HTR-8/SVneo (cell line): ENCODE measurements at regions not wholly inside any gene's neighbourhood (a gene's known extent, or its start where the extent isn't known, plus 50 kb on each side); places are given as distances from the start of the nearest gene placed in this dataset.
"Not testable (repeated sequence)": the region's sequence is repeated elsewhere in the genome, so short reads cannot be mapped to it uniquely, and the experiment has no call there.

Experiments
- DNase-seq: peaks from one replicate; pipeline ENCODE4 v3.0.0; 2011; ENCODE audit warnings: low spot score, mixed read lengths; ENCODE audit not compliant: insufficient read length
- FAIRE-seq: peaks from 2 replicates; lab custom pipeline; 2011; peaks lifted over from hg19 to GRCh38; lab: Jason Lieb, UNC

DNA sequence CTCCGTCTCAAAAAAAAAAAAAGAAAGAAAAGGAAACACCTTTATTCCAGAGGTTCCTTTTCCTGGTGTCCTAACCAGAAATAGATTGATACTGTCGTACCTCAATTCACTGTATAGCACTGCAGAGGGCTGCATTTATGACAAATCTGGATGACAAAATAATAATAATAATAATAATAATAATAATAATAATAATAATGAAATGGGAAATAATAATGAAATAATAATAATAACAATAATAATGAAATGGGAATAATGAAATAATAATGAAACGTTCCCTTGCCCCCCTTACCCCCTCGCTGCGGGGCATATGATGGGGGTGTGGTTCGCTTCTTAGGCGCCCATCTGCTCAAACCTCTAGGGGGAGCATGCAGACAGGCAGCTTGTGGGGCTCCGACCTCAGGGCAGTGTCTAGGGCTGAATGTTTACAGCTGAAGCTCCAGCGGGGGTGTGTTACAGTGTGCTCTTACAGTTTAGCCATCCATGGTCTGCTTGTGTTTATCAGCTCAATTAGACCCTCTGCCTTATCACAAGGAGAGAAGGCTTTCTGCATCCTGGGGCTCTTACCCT is 1088.3 kb upstream of the SEL1L start:
- DNase-seq: no peak
- FAIRE-seq: no peak

DNA sequence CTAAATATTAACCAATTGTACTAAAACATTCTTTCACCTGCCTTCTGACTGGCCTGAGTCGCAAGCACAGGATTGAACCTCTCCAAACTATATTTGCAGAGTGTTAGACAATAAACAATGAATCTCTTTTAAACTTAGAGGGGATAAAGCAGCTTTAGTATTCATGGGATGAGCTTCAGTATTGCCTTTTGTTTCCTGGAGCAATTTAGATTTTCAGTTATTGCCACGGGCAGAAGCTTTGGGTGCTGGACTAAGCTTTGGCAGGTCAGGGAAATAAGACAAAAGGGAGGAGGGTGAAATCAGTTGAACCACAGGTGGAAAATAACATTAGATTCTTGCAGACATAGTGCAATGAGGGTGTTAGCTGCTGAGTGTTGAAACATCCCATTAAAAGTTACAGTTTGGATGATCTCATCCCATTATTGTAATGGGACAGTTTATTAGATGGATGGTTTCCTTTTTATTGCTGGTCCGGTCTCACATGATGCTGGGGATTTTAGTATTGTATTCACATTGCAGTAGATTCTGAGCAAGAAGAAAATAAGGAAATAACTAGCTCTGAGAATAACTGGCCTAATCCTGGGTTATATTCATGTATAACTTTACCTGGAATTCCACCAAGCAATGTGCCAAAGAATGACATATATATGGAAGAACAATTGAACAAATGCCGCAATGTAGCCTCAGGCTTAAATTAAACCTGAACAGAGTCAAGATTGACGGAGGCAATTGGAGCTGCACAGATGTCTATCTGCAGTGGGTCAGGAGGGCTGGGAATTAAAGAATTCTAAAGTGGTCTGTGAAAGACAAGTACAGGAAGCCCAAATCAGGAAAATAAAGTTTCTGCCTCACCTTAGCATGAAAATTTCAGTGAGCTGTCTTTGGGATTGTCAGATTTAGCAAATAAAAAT is 1092.8 kb upstream of the SEL1L start:
- DNase-seq (no peak), FAIRE-seq (no peak)

DNA sequence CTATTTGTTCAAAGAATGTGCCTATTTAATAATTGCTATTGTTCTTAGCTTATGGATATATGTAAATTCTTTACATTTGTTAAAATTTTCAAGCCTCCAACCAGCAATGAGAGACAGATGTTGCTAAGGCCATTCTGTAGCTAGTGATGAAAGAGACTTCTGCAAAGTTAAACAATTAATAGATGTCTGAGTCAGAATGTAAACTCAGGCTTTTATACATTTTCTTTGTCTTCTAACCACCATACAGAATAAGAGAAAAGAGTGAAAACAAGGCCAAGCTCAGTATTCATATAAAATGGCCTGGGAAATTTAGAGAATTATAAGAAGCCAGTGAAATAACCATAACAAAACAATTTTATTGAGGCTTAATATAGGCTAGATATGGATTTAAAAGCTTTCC is 1102.3 kb upstream of the SEL1L start:
- FAIRE-seq (no peak), DNase-seq (no peak)

DNA sequence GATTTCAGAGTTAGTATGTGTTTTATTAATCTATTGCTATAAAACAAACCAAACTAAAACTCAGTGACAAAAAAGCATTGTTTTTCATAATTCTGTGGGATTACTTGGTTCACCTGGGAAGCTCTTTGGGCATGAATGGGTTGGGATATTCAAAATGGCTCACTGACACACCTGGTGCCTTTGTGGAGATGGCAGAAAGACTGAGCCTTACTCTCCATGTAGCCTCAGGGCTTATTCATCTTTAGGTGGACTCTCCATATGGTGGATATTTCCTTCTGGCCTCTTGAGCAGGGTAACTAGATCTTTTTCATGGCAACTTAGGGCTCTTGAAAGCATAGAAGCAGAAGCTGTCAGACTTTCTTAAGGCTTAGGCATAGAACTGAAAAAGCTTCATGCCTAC is 1102.8 kb upstream of the SEL1L start:
- no peak for FAIRE-seq
- DNase-seq: no peak

DNA sequence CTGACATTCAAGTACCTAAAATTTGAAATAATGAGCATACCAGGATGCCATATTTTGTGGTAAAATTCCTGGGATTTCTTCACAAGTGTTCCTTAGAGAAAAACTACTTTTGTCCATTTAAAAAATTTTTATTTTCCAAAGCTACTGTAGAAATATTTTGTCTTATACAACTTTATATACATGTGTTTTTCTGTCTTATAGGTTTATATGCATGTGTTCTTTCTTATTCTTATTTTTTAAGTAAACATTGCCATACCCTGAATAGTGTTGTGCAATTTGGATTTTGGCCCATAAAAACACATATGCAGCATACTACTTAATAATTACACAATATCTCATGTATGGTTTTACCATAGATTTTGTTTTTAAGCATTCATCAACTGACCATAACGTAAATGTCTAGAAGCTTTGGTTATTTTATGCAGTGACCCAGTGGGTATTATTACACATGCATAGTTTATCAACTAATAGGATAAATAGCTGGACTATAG is 1107.4 kb upstream of the SEL1L start:
- FAIRE-seq (no peak), DNase-seq (no peak)

DNA sequence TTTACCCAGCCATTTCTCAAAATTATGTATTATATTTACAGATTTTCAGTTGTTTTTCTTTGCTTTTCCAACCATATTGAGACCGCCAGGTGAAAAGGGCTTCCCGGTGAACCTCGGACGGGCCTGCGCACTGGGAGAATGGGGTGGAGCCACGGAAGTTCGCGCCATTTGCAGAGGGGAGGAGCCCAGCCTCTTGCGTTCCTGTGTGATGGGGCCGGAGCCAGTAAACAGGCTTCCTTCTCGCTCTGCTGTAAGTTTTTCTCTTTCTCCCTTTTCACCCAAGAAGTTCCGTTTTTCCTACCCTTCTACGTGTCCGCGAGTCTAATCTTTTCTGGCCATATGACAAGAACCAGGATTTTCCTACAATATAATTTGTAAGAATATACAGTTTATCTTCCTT is 1108.8 kb upstream of the SEL1L start:
- no peak for FAIRE-seq
- no peak for DNase-seq

DNA sequence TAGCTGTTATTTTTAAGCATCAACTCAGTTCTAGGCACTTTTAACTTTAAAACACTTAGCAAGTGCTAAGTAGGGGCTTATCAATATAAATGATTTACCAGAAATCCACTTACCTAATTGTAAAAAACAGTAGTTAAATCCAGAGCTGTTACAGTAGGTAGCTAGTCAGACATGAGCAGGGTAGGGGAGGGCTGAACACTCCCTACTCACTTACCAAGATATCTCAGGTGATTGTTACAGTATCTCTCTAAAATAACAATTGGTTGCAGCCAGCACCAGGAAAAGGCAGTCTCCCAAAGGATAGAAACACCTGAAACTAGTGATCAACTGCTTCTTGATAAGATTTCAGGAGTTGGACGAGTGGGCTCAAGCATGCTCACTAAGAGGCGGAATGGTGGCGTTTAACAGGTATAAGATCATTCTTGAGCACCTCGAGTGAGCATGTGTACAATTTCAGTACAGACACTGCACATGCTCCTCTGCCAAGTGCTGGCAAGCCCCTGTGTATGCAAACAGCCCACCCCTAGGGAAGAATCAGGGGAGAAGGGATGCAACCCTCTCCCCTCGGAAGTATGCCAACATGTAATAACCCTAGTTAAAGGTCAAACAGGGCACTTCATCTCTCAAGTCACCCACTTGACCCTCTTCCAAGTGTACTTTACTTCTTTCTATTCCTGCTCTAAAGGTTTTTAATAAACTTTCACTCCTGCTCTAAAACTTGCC is 1113.6 kb upstream of the SEL1L start:
- FAIRE-seq (no peak), DNase-seq (no peak)

DNA sequence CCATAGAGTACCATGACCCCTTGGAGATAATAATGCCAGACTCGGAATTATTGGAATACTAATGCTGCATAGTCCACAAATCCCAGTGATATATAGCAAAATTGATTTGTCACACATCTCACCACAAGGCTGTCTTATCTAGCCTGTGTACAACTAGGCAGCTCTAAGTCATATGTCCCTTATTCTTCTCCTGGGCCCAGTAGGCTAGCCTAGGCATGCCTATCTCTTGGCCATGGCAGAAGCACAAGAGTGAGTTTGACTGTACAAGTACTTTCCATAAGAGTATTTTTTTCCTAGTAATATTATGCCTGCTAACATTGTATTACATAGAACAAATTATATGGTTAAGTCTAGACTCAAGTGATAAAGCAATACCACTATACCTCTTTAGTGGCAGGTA is 1122.1 kb upstream of the SEL1L start:
- FAIRE-seq (no peak), DNase-seq (no peak)

DNA sequence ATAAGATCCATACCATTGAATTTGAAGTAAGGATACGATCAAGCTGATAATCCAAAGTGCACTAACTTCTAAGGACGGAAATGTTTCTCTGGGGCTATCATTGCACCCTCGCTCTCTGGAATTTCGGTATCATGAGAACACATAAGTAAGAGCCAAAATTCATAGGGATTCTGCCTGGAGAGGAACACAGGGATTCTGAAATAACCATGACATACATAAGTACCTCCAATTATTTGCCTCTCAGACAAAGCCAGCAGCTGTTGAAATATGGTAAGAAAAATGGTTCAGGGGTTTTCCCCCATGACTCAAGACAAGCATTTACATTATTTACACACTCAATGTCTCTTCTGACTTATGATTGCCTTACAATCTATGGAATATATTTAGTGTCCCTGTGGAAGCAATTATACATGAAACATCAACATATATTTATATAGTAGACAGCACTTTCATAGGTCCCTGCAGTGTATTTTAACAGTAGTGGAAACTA is 1123.6 kb upstream of the SEL1L start:
- FAIRE-seq (no peak), DNase-seq (no peak)

DNA sequence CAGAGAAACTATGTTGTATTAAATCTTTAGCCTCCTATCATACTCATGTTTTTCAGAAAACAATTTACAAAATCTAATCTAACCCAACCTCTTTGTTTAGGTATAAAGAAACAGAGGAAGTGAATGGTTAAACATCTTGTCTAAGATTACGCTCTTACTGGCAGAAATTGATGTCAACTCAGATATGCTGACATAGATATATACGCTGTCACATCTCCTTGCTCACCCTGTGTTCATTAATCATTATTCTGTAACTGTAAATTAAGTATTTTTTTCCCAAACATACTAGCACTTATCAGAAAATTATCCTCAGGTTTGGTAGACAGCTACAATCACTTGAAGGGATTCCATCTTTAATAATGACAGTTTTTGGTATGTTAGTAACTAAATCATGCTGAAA is 1127.6 kb upstream of the SEL1L start:
- FAIRE-seq (no peak), DNase-seq (no peak)

DNA sequence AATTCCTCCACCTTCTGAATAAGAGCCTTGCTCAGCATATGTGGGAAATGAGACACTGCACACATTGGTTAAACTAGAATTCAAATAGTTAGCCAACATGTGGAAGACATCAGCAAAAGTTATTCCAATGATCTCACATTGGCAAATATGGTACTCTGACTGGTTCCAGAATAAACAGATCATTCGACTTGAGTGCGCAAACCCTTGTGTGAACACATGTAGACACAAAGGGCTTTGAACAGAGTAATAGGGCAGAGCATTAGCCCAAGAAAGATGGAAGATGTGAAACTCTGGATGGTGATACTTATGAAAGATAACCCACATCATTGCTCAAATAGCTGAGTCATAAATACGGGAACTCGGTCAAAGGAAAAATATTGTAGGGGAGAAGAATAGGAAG is 1133.4 kb upstream of the SEL1L start:
- DNase-seq (no peak), FAIRE-seq (no peak)

DNA sequence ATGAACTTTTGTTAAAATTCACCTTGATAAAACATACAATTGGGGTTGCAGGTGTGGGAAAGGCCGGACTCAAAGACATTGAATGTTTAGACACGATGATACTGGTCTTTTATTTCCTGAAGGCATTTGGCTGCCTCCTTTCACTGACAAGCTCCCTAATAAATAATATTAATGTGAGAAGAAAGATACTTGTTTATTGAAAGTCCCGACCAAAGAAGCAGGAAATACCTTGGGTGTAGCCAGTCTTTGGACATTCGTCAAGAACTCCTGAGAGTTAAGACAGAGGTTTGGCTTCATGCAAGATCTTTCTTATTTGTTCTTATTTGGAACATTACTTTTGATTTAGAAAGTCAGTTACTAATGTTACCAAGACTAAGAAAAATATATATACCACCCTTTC is 1133.8 kb upstream of the SEL1L start:
- DNase-seq: no peak
- no peak for FAIRE-seq

DNA sequence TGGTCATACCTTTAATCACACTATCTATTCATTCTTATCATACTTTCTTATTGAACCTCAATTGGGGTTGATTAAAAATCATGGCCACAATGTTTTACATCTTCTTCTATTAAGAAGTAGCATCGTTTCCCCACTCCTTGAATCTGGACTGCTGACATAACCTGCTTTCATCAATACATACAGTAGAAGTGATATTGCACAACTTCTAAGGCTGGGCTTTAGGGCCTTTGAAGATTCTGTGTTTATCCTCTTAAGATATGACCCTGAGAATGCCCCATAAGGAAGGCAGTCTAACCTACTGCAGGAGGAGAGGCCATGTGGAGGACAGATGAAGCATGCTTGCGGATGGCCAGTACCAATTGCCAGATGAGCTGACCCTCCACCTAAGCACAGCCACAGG is 1142.8 kb upstream of the SEL1L start:
- DNase-seq (no peak), FAIRE-seq (peak; percentile 26)

DNA sequence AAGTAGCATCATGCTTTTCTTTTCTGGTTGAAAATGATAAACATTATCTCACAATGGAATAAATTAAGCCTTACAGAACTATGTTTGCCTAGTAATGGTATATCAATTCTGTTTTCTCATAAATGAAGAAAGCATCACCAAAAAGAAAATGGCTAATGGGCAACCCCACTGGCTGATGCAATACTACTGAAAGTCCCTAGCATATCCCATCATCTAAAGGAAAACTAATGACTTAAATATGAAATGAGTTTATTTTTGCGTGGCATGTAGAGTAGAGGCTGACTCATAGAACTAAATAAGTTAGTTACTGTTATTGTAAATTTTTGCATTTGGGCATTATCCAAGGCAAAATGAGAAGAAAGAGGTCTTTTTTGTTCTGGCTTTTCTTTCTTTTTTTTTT is 1156.3 kb upstream of the SEL1L start:
- FAIRE-seq: no peak

DNA sequence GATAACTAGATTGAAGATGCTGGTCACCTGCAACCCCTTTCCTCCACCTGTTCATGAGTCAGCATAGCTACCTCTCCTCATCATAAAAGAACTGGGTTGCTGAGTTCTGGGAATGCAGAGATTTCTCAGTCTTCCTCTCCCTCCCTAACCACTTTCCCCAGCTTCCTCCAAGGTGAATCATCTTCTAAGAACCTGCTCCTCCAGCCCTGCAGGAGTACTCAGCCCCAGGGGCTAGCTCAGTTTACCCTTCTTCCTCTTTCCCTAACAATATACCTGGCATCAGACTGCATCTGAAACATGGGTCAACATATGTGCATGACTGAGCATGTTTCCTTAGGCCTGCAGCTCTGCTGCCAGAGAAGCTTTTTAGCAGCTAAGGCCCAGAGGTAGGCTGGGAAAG is 1157.5 kb upstream of the SEL1L start:
- DNase-seq: not testable (repeated sequence)
- peak; percentile 86 for FAIRE-seq

More for the DNA sequence above, 1156.3 kb upstream of the SEL1L start:
- DNase-seq: no peak

DNA sequence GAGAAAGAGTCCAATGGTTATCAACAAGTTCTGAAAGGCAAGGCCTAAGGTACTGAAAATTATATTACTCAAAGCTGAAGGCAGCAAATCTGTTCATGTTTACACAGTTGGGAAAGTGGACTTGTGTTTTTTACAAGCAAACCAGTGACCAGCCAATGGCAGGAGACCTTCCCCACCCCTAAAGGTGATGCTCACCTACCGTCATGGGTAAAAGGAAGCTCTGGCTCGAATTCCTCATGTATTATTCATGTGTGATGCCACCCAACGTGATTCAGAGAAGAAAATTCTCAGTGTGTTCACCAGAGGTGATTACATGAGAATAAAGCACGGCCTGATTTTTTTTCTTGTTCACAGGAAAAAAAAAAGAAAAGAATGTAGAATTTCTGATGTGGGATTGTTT is 1161.2 kb upstream of the SEL1L start:
- FAIRE-seq: no peak
- no peak for DNase-seq

DNA sequence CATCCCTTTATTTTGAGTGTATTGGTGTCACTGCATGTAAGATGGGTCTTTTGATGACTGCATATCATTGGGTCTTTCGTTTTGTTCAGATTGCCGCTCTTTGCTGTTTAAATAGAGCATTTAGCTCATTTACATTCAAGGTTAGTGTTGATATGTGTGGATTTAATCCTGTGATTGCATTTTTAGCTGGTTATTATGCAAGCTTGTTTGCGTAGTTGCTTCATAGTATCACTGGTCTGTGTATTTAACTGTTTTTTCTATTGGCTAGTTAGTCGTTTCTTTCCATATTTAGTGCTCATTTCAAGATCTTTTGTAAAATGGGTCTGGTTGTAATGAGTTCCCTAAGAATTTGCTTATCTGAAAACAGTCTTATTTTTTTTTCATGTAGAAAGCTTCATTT is 1170.6 kb upstream of the SEL1L start:
- DNase-seq: no peak
- FAIRE-seq: no peak

DNA sequence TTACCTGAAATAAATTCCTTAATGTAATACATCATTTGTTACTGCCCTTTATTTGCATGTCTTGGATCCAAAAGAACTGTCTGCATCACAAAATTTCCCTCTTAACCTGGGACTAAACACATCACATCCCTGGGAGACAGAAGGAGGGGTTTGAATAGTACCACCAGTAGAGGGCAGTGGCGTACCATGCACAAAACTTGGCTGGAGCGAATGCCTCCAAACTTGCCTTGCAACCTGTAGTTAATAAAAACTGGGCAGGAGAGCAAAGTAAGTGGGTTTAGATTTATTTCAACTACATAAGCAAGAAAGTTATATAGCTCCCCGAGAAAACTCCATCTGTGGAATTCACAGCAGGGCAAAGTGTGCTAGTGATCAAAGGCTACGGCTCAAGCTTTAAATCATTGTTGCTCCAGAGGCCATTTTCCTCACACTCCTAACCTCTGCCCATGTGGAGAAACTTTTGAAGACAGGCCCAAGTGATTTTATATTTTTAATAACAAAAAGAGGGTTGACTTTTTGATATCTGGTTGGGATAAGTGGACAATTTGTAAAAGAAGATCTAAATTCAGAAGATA is 1176.7 kb upstream of the SEL1L start:
- DNase-seq: peak; percentile 39
- FAIRE-seq: peak; percentile 40

DNA sequence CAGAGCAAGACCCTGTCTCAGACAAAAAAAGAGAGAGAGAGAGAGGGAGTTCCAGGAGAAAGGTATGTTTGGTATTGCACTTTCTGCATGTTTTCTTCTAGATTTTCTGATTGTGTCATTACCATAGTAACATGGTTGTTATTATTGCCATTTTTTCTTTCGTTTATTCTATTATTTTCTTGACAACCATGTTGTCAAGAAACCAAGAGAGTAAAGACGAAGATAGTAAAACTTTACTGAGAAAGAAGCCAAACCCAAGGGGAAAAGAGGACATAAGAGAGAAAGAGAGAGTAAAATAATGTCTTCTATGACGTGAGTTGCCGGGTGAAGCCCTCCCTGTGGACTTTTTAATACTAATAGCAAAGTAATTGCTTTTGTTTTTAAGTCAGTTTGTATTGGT is 1186.0 kb upstream of the SEL1L start:
- DNase-seq (no peak), FAIRE-seq (no peak)

DNA sequence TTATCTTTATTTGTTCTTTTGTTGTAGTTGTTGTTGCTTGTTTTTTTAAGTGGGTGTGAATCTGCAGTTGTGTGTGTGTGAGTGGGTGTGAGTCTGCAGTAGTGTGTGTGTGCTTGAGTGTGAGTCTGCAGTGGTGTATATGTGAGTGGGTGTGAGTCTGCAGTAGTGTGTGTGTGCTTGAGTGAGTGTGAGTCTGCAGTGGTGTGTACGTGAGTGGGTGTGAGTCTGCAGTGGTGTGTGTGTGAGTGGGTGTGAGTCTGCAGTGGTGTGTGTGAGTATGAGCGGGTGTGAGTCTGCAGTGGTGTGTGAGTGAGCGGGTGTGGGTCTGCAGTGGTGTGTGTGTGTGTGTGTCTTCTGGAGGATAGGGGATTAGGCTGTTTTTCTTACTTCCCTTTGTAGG is 1186.8 kb upstream of the SEL1L start:
- DNase-seq (no peak), FAIRE-seq (no peak)

DNA sequence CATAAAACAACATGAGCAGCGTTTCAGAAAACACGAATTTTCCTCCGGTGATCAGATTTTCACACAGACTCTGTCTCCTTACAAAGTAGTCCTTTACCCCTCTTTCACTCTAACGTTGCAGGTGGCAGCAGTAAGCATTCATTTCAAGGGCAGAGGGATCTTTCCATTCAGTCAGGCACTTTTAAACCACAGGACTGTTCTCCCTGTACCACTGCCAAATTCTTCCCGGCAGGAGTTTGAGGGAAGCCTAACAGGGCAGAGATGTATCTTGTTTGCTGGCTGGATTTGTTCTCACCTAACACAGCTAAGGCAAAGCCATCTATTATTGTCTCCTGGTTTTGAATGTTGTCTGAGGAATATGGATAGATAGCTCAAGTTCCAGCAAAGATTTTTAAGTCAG is 1187.3 kb upstream of the SEL1L start:
- FAIRE-seq (no peak), DNase-seq (peak; percentile 3)
